Natural killer cell (primary cell): ENCODE measurements at regions not wholly inside any gene's neighbourhood (a gene's known extent, or its start where the extent isn't known, plus 50 kb on each side); places are given as distances from the start of the nearest gene placed in this dataset.
"Not testable (repeated sequence)": the region's sequence is repeated elsewhere in the genome, so short reads cannot be mapped to it uniquely, and the experiment has no call there.

ENCODE experiments used
- ATAC-seq, 3 donors: fragments of 150-1000 bp in 2 of 3; fragments of 200-7000 bp in 1 of 3; cut with Tn5 transposase; 1 replicate in 1 of 3; 2 replicates in 2 of 3; pipeline ENCODE4 v1.10.0; 2021; ENCODE audit warnings: mild to moderate bottlenecking in 2 of 3, moderate library complexity in 2 of 3
- DNase-seq, 2 donors: peaks; one replicate each; pipeline versions ENCODE4 v3.0.0 to v3.0.0-alpha.2; 2013 to 2021; ENCODE audit warnings: mixed read lengths in 1 of 2
- H3K27ac ChIP-seq: one replicate; pipeline ENCODE4 v1.5.1; 2013; ENCODE audit warnings: mild to moderate bottlenecking, low read length
- H3K27me3 ChIP-seq: one replicate; pipeline ENCODE4 v1.6.1; 2013; ENCODE audit warnings: low read length; ENCODE audit not compliant: control insufficient read depth, insufficient read depth
- H3K36me3 ChIP-seq: one replicate; pipeline ENCODE4 v1.6.1; 2013; ENCODE audit warnings: low read length; ENCODE audit not compliant: control insufficient read depth, insufficient read depth
- H3K4me1 ChIP-seq: one replicate; pipeline ENCODE4 v1.6.1; 2013; ENCODE audit warnings: low read length; ENCODE audit not compliant: control insufficient read depth, insufficient read depth
- H3K4me3 ChIP-seq: one replicate; pipeline ENCODE4 v1.5.1; 2013; ENCODE audit warnings: low read length
- H3K9me3 ChIP-seq: one replicate; pipeline ENCODE4 v1.6.1; 2013; ENCODE audit warnings: low read length; ENCODE audit not compliant: control insufficient read depth, insufficient read depth
- H3K27ac Mint-ChIP-seq, 2 donors: one replicate each; pipeline ENCODE4 v1.8.0; 2022; ENCODE audit warnings: mild to moderate bottlenecking in 2 of 2, mixed read lengths in 2 of 2, moderate library complexity in 1 of 2
- H3K27me3 Mint-ChIP-seq, 2 donors: one replicate each; pipeline ENCODE4 v1.8.0; 2022; ENCODE audit warnings: low read depth in 2 of 2, mixed read lengths in 2 of 2
- H3K36me3 Mint-ChIP-seq: one replicate; pipeline ENCODE4 v1.8.0; 2022; ENCODE audit warnings: mixed read lengths
- H3K4me1 Mint-ChIP-seq, 2 donors: one replicate each; pipeline ENCODE4 v1.8.0; 2022; ENCODE audit warnings: mixed read lengths in 2 of 2
- H3K4me3 Mint-ChIP-seq: one replicate; pipeline ENCODE4 v1.8.0; 2022; ENCODE audit warnings: mild to moderate bottlenecking, moderate library complexity, mixed read lengths
- H3K9me3 Mint-ChIP-seq, 2 donors: one replicate each; pipeline ENCODE4 v1.8.0; 2022; ENCODE audit warnings: mixed read lengths in 2 of 2
- CTCF ChIP-seq: fragments of 200-600 bp; IDR thresholded peaks from one replicate; pipeline ENCODE4 v1.8.0; 2022; ENCODE audit warnings: antibody characterized with exemption
- WGBS: methylation state at CpG from one replicate; pipeline ENCODE4 v1.1.7; 2013; ENCODE audit warnings: missing lambda C conversion rate; ENCODE audit not compliant: insufficient coverage; 5-methylcytosine and 5-hydroxymethylcytosine counted together
- intact Hi-C: fragments of 100-400 bp; cut with micrococcal nuclease; formaldehyde crosslinking; loops from one replicate; pipeline ENCODE4 v1.14.2; 2022

GRCh38 chr4:19216476-19216875 lies 1035.2 kb upstream of the SLIT2 start:
- Mint-ChIP-seq H3K4me1 (no peaks in the 10 kb centered on the region), H3K36me3 (no peaks in the 10 kb centered on the region), H3K27ac (no peak overlapping the region), H3K27me3 (no peaks in the 10 kb centered on the region), H3K4me3 (no peak overlapping the region), H3K9me3 (peaks cover 0 to 4% of the 10 kb centered on the region in 2 donors)
- Histone ChIP-seq H3K4me1 (no peaks in the 10 kb centered on the region), H3K36me3 (no peaks in the 10 kb centered on the region), H3K4me3 (no peak overlapping the region), H3K27me3 (no peaks in the 10 kb centered on the region), H3K27ac (no peak overlapping the region), H3K9me3 (no peaks in the 10 kb centered on the region)
- DNase-seq = no peak
- no peak for TF ChIP-seq CTCF
- intact Hi-C loops = no loop called here
- 89% methylated on average over 2 of the region's 3 CpGs for WGBS
- ATAC-seq = no peak

DNA sequence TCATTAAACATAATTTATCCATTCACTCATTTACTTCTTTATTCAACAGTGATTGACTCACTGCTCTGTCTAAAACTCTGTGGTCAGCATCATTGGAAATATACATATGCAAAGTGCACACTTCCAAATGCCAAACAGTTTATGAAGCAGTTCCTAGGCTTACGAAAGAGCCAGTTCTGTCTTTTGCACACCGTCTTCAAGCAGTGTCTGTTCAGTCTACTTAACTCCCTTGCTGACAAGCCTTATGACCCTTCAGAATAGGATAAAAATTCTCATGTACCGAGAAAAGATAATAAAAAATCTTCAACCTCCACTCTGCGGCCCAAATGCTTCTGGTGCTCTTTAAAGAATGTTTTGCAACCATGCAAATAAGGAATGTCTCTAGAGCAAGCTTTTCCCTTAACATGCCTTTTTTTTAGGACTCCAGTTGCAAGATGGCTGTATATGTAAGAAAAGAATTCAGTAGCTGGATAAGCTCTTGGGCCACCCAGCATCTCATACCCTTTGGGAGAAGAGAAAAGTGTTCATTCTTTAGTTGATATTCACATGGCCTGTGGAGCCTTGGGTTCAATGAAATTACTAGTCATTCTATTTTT lies 1037.0 kb upstream of the SLIT2 start:
- DNase-seq = no peak
- Mint-ChIP-seq H3K36me3 (no peaks in the 10 kb centered on the region), H3K27me3 (no peaks in the 10 kb centered on the region), H3K4me1 (no peaks in the 10 kb centered on the region), H3K27ac (no peak overlapping the region), H3K4me3 (no peak overlapping the region), H3K9me3 (peaks cover 6 to 7% of the 10 kb centered on the region in 2 donors)
- TF ChIP-seq CTCF = no peak
- WGBS = 92% methylated on average over 4 of the region's 4 CpGs
- Histone ChIP-seq H3K36me3 (no peaks in the 10 kb centered on the region), H3K9me3 (no peaks in the 10 kb centered on the region), H3K27me3 (no peaks in the 10 kb centered on the region), H3K27ac (no peak overlapping the region), H3K4me3 (no peak overlapping the region), H3K4me1 (no peaks in the 10 kb centered on the region)
- intact Hi-C loops = no loop called here
- no peak for ATAC-seq

DNA sequence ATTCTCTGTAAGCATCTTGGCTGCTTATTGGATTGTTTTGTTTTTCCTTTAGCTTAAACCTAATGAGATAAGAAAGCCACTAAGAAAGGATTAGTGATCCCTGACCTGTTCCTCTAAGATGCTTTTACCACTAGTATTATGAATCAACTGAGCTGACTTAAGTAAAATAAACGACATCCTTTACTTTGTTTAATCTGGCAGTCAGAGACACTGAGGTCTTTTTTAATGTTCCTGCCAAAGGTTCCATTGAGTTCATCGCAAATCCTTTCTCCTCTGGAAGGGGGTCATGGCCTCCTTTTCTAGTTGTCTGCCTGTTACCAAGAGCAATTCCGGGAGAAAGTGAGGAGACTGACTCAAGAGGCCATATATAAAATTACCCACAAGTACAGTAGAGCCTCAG lies 1038.3 kb upstream of the SLIT2 start:
- no peaks in the 10 kb centered on the region for H3K4me1 ChIP-seq
- Mint-ChIP-seq H3K27me3 (no peaks in the 10 kb centered on the region), H3K27ac (no peak overlapping the region), H3K36me3 (no peaks in the 10 kb centered on the region), H3K4me3 (no peak overlapping the region), H3K9me3 (peaks cover 11% of the 10 kb centered on the region in 2 donors), H3K4me1 (no peaks in the 10 kb centered on the region)
- intact Hi-C loops = no loop called here
- no peaks in the 10 kb centered on the region for H3K36me3 ChIP-seq
- H3K27me3 ChIP-seq = no peaks in the 10 kb centered on the region
- WGBS = 75% methylated on average over 3 of the region's 3 CpGs
- TF ChIP-seq CTCF = no peak
- no peak overlapping the region for H3K4me3 ChIP-seq
- ATAC-seq = no peak
- no peak for DNase-seq
- no peak overlapping the region for H3K27ac ChIP-seq
- no peaks in the 10 kb centered on the region for H3K9me3 ChIP-seq

- Histone ChIP-seq H3K27me3 (no peaks in the 10 kb centered on the region), H3K36me3 (no peaks in the 10 kb centered on the region), H3K27ac (no peak overlapping the region), H3K9me3 (no peaks in the 10 kb centered on the region), H3K4me1 (no peaks in the 10 kb centered on the region), H3K4me3 (no peak overlapping the region)
- Mint-ChIP-seq H3K4me1 (no peaks in the 10 kb centered on the region), H3K27ac (no peak overlapping the region), H3K9me3 (peaks cover 14 to 15% of the 10 kb centered on the region in 2 donors), H3K36me3 (no peaks in the 10 kb centered on the region), H3K27me3 (no peaks in the 10 kb centered on the region), H3K4me3 (no peak overlapping the region)
- TF ChIP-seq CTCF = no peak
- ATAC-seq (no peak), DNase-seq (no peak)
- 94% methylated on average over 2 of the region's 2 CpGs for WGBS
- intact Hi-C loops = no loop called here
Measured at GRCh38 chr4:19205853-19206252, 1045.9 kb upstream of the SLIT2 start.

DNA sequence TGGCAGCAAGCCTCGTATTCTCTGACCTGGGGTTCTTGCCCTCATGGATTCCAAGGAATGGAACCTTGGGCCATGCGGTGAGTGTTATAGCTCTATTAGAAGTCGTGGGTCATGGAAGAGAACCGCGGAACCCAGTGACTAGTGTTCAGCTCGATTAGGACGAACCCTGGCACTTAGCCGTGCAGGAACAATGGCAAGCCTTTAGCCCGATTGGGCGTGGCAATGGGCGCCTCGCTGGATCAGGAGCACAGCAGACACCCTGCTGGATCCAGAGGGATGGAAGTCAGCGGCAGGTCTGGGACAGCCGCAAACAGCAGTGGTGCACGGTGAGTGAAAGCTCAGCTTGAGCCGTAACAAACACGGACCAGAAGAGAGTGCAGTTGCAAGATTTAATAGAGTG lies 1053.9 kb upstream of the SLIT2 start:
- ATAC-seq, DNase-seq, H3K36me3 Mint-ChIP-seq, H3K4me1 ChIP-seq, H3K27ac Mint-ChIP-seq, H3K27me3 Mint-ChIP-seq, H3K27me3 ChIP-seq, intact Hi-C loops, H3K36me3 ChIP-seq, H3K4me3 ChIP-seq, H3K27ac ChIP-seq, H3K4me3 Mint-ChIP-seq, H3K4me1 Mint-ChIP-seq, H3K9me3 ChIP-seq: not testable (repeated sequence)
- WGBS = 89% methylated on average over 17 of the region's 17 CpGs
- peaks cover 6 to 15% of the 10 kb centered on the region in 2 donors for H3K9me3 Mint-ChIP-seq
